Common myeloid progenitor, CD34-positive (primary cell): ENCODE measurements at regions not wholly inside any gene's neighbourhood (a gene's known extent, or its start where the extent isn't known, plus 50 kb on each side); places are given as distances from the start of the nearest gene placed in this dataset.

Experiments
- CTCF ChIA-PET: fragments of 350-600 bp; sonication (Branson Sonifier 250); formaldehyde crosslinking; loops from one replicate; lab custom pipeline; 2021; ENCODE audit warnings: antibody characterized with exemption; lab: Charles Lee
- POLR2A ChIA-PET: fragments of 350-600 bp; sonication (Branson Sonifier 250); formaldehyde crosslinking; loops from one replicate; lab custom pipeline; 2021; ENCODE audit warnings: antibody characterized with exemption; lab: Charles Lee
- DNase-seq, 3 donors: peaks; one replicate each; pipeline versions ENCODE4 v3.0.0 to v3.0.0-alpha.2; 2013
- H3K27ac ChIP-seq, 2 experiments: 1 replicate in 1 of 2; 2 replicates in 1 of 2; pipeline ENCODE4 v1.7.0; 2013; ENCODE audit warnings: inconsistent platforms in 2 of 2, low read length in 2 of 2, mild to moderate bottlenecking in 2 of 2, low read depth in 1 of 2, moderate library complexity in 1 of 2; ENCODE audit not compliant: severe bottlenecking in 2 of 2, insufficient read depth in 1 of 2, poor library complexity in 1 of 2
- H3K27me3 ChIP-seq, 5 experiments: replicated peaks in 2 of 5; 1 replicate in 3 of 5; 2 replicates in 2 of 5; pipeline versions ENCODE4 v1.6.1 to v1.7.0; 2013; ENCODE audit warnings: low read length in 4 of 5, mild to moderate bottlenecking in 2 of 5, moderate library complexity in 2 of 5, inconsistent platforms in 1 of 5; ENCODE audit not compliant: insufficient read depth in 5 of 5, control insufficient read depth in 4 of 5
- H3K36me3 ChIP-seq, 4 experiments: 1 replicate in 2 of 4; 2 replicates in 2 of 4; pipeline versions ENCODE4 v1.6.1 to v1.7.0; 2013; ENCODE audit warnings: low read length in 3 of 4, control low read depth in 1 of 4, mild to moderate bottlenecking in 1 of 4; ENCODE audit not compliant: control insufficient read depth in 4 of 4, insufficient read depth in 4 of 4
- H3K4me1 ChIP-seq, 4 experiments: 1 replicate in 3 of 4; 2 replicates in 1 of 4; pipeline versions ENCODE4 v1.6.1 to v1.7.1; 2013; ENCODE audit warnings: low read length in 3 of 4, mild to moderate bottlenecking in 3 of 4, control low read depth in 1 of 4, inconsistent platforms in 1 of 4, moderate library complexity in 1 of 4; ENCODE audit not compliant: control insufficient read depth in 4 of 4, insufficient read depth in 4 of 4; ENCODE audit errors: control extremely low read depth in 1 of 4
- H3K4me3 ChIP-seq, 7 experiments: 1 replicate in 4 of 7; 2 replicates in 3 of 7; pipeline versions ENCODE4 v1.5.1 to v1.7.0; 2013; ENCODE audit warnings: mild to moderate bottlenecking in 7 of 7, low read length in 6 of 7, moderate library complexity in 6 of 7, inconsistent platforms in 2 of 7, low read depth in 2 of 7, control low read depth in 1 of 7; ENCODE audit not compliant: insufficient read depth in 4 of 7, control insufficient read depth in 1 of 7; ENCODE audit errors: extremely low read depth in 1 of 7
- H3K9me3 ChIP-seq, 5 experiments: 1 replicate in 4 of 5; 2 replicates in 1 of 5; pipeline versions ENCODE4 v1.6.1 to v1.7.1; 2013; ENCODE audit warnings: low read length in 4 of 5, mild to moderate bottlenecking in 2 of 5, inconsistent platforms in 1 of 5, low read depth in 1 of 5, moderate library complexity in 1 of 5; ENCODE audit not compliant: control insufficient read depth in 4 of 5, insufficient read depth in 2 of 5; ENCODE audit errors: control extremely low read depth in 1 of 5
- WGBS: methylation state at CpG from one replicate; pipeline ENCODE4 v1.1.5; 2013; ENCODE audit not compliant: insufficient coverage; 5-methylcytosine and 5-hydroxymethylcytosine counted together

GRCh38 chr6:26260725-26261490 lies 104.1 kb upstream of the BTN3A2 start:
- Histone ChIP-seq H3K9me3 (peaks cover 0 to 2% (median 0%) of the 10 kb centered on the region in 5 experiments), H3K4me3 (no peak overlapping the region), H3K36me3 (peaks cover 0 to 3% (median 0%) of the 10 kb centered on the region in 4 experiments), H3K27me3 (no peaks in the 10 kb centered on the region), H3K4me1 (no peaks in the 10 kb centered on the region), H3K27ac (no peak overlapping the region)
- POLR2A ChIA-PET, result no interaction called here
- CTCF ChIA-PET, result interaction anchor here (0.8 to 2.9 kb wide), 5 partner anchors 9 to 87 kb away, joined by 3 to 17 read pairs (median 3); a partner anchor contains a TSS
- 100% methylated on average over 2 of the region's 6 CpGs for WGBS
- DNase-seq, result no peak

- ChIA-PET CTCF (interaction anchor here (0.8 to 1.8 kb wide), 2 partner anchors 14 to 72 kb away, joined by 3 to 6 read pairs; a partner anchor contains a TSS), POLR2A (no interaction called here)
- Histone ChIP-seq H3K9me3 (peaks cover 0 to 2% (median 0%) of the 10 kb centered on the region in 5 experiments), H3K36me3 (peaks cover 0 to 3% (median 0%) of the 10 kb centered on the region in 4 experiments), H3K27ac (no peak overlapping the region), H3K4me1 (peaks cover 0 to 5% (median 2%) of the 10 kb centered on the region in 4 experiments), H3K27me3 (no peaks in the 10 kb centered on the region), H3K4me3 (no peak overlapping the region)
- DNase-seq, result no peak
- no CpG with 5 or more reads among the region's 1 CpG for WGBS
Observed at GRCh38 chr6:26264547-26264946, 100.5 kb upstream of the BTN3A2 start.

GRCh38 chr6:26267083-26267589 lies 97.9 kb upstream of the BTN3A2 start:
- Histone ChIP-seq H3K36me3 (no peaks in the 10 kb centered on the region), H3K4me1 (peaks cover 7 to 26% (median 21%) of the 10 kb centered on the region in 4 experiments), H3K4me3 (no peak overlapping the region), H3K9me3 (no peaks in the 10 kb centered on the region), H3K27me3 (no peaks in the 10 kb centered on the region), H3K27ac (no peak overlapping the region)
- DNase-seq, result no peak
- 100% methylated on average over 3 of the region's 3 CpGs for WGBS
- POLR2A ChIA-PET, result interaction anchor here (0.6 kb wide), 1 partner anchor 62 kb away, joined by 5 read pairs; no protein-coding TSS in a partner anchor
- CTCF ChIA-PET, result interaction anchor here (0.6 to 3.1 kb wide), 4 partner anchors 8 to 108 kb away, joined by 4 to 13 read pairs (median 4); a partner anchor contains a TSS

GRCh38 chr6:26268659-26269402 lies 96.2 kb upstream of the BTN3A2 start:
- no peaks in the 10 kb centered on the region for H3K27me3 ChIP-seq
- DNase-seq, result no peak
- ChIA-PET POLR2A (interaction anchor here (0.6 to 5.2 kb wide), 2 partner anchors 9 to 52 kb away, joined by 3 to 35 read pairs; a partner anchor contains a TSS), CTCF (interaction anchor here (0.9 to 5.1 kb wide), 9 partner anchors 9 to 46 kb away, joined by 3 to 50 read pairs (median 4); a partner anchor contains a TSS)
- H3K36me3 ChIP-seq, result no peaks in the 10 kb centered on the region
- no peak overlapping the region for H3K4me3 ChIP-seq
- no peak overlapping the region for H3K27ac ChIP-seq
- WGBS, result 96% methylated on average over 14 of the region's 19 CpGs
- no peaks in the 10 kb centered on the region for H3K9me3 ChIP-seq
- peaks cover 7 to 35% (median 27%) of the 10 kb centered on the region in 4 experiments for H3K4me1 ChIP-seq

- H3K4me1 ChIP-seq, result peaks cover 12 to 42% (median 35%) of the 10 kb centered on the region in 4 experiments
- H3K9me3 ChIP-seq, result no peaks in the 10 kb centered on the region
- ChIA-PET POLR2A (interaction anchor here (1.0 to 5.2 kb wide), 3 partner anchors 15 to 71 kb away, joined by 3 to 35 read pairs (median 24); a partner anchor contains a TSS), CTCF (interaction anchor here (0.6 to 5.1 kb wide), 19 partner anchors 9 to 110 kb away, joined by 3 to 50 read pairs (median 4); a partner anchor contains a TSS)
- WGBS, result no CpG with 5 or more reads among the region's 4 CpGs
- H3K4me3 ChIP-seq, result peak overlapping the region in 6 of 7 experiments; percentile 33 to 94 (median 80)
- no peak for DNase-seq
- H3K36me3 ChIP-seq, result no peaks in the 10 kb centered on the region
- H3K27me3 ChIP-seq, result no peaks in the 10 kb centered on the region
- no peak overlapping the region for H3K27ac ChIP-seq
Observed at GRCh38 chr6:26269531-26270485, 95.2 kb upstream of the BTN3A2 start.

- Histone ChIP-seq H3K27me3 (no peaks in the 10 kb centered on the region), H3K27ac (no peak overlapping the region), H3K9me3 (no peaks in the 10 kb centered on the region), H3K4me1 (peaks cover 12 to 45% (median 37%) of the 10 kb centered on the region in 4 experiments), H3K4me3 (peak overlapping the region in 6 of 7 experiments; percentile 69 to 96 (median 82)), H3K36me3 (no peaks in the 10 kb centered on the region)
- ChIA-PET POLR2A (interaction anchor here (0.9 to 5.2 kb wide), 5 partner anchors 14 to 72 kb away, joined by 3 to 35 read pairs (median 22); a partner anchor contains a TSS), CTCF (interaction anchor here (0.6 to 5.1 kb wide), 18 partner anchors 9 to 110 kb away, joined by 3 to 50 read pairs (median 4); a partner anchor contains a TSS)
- no CpG with 5 or more reads among the region's 10 CpGs for WGBS
- DNase-seq, result peak in 2 of 3 donors; percentile 41 to 50
Observed at GRCh38 chr6:26270486-26270861, 94.5 kb upstream of the BTN3A2 start.
